ENCODE measurements at regions not wholly inside any gene's neighbourhood (a gene's known extent, or its start where the extent isn't known, plus 50 kb on each side); places are given as distances from the start of the nearest gene placed in this dataset.
"Not testable (repeated sequence)": the region's sequence is repeated elsewhere in the genome, so short reads cannot be mapped to it uniquely, and the experiment has no call there.

GRCh38 chr21:32823296-32823695 is 51.7 kb upstream of the PAXBP1 start:
- DNase-seq = not testable (repeated sequence)

- DNase-seq = no peak
These were observed 53.4 kb upstream of the PAXBP1 start for GRCh38 chr21:32824950-32825349.

- DNase-seq = peak; percentile 50 to 59
These were observed 55.0 kb upstream of the PAXBP1 start for GRCh38 chr21:32826329-32827167.

DNA sequence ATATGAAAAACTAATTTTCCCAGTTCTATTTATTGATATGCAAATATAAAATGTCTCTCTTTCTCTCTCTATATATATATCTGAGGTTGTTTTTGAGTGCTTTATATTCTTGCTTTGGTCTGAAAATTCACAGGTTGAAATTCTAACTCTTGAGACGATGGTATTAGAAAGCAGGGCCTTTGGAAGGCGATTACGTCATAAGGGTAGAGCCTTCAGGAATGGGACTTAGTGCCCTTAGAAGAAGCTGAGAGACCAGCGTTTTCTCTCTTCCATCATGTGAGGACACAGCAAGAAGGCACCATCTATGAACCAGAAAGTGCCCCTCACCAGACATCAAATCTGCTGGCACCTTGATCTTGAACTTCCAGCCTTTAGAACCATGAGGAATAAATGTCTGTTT is 57.4 kb upstream of the PAXBP1 start:
- DNase-seq = no peak

DNA sequence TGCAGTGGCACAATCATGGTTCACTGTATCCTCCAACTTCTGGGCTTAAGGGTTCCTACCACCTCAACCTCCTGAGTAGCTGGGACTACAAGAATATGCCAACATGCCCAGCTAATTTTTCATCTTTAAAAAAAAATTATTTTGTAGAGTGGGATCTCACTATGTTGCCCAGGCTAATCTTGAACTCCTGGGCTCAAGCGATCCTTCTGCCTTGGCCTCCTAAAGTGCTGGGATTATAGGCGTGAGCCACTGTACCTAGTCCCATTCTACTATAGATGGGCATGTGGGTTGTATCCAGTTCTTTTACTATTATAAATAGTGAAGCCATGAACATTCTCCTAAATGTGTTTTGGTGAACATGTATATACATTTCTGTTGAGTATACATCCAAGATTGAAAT is 57.9 kb upstream of the PAXBP1 start:
- DNase-seq = no peak

GRCh38 chr21:32831779-32832178 is 60.2 kb upstream of the PAXBP1 start:
- DNase-seq = not testable (repeated sequence)

GRCh38 chr21:32834211-32834915 is 62.8 kb upstream of the PAXBP1 start:
- no peak for DNase-seq

DNA sequence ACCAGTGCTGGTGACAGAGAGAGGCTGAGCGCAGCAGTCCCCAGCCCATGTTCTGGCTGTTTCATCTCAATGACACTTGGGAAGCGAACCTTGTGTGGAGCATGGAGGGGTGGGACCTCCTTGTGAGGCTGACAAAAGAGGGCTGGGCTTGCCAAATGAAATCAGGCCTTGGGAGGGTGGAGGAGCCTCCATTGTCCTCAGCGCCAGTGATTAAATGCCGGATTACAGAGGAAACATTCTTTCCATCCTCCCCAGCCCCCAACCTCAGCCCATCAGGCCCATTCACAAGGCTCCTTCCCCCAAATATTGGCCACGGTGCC is 63.3 kb upstream of the PAXBP1 start:
- DNase-seq = no peak

- no peak for DNase-seq
These were observed 70.6 kb upstream of the PAXBP1 start for GRCh38 chr21:32842146-32842545.

- DNase-seq = no peak
These were observed 72.0 kb upstream of the PAXBP1 start for GRCh38 chr21:32843561-32843960.

- no peak for DNase-seq
These were observed 72.5 kb upstream of the PAXBP1 start for GRCh38 chr21:32844076-32844475.

GRCh38 chr21:32844653-32845436 is 73.3 kb upstream of the PAXBP1 start:
- DNase-seq = peak; percentile 7 to 12

GRCh38 chr21:32858628-32859027 is 87.1 kb upstream of the PAXBP1 start:
- no peak for DNase-seq

DNA sequence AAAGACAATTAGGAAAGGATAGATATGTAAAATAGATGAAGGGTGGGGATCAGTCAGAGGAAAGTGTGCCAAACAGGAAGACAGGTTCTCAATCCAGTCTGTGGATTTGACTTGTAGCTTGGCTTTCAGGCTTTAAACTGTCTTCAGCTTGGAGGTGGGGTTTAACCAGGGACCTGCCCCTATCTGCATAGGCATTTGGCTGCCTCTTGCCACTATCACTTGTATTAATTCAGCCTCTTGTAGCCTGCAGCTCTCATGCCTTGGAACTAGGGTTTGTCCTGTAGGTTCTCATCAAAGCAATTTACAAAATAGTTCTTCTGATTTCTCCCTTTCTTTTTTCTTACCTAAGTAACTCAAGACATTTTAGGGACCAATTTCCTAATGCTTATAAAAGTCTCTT is 88.8 kb upstream of the PAXBP1 start:
- no peak for DNase-seq

- DNase-seq = no peak
These were observed 90.3 kb upstream of the PAXBP1 start for GRCh38 chr21:32861866-32862265.

GRCh38 chr21:32867597-32867996 is 96.0 kb upstream of the PAXBP1 start:
- no peak for DNase-seq

- no peak for DNase-seq
These were observed 97.3 kb upstream of the PAXBP1 start for GRCh38 chr21:32868631-32869454.

GRCh38 chr21:32869459-32869858 is 97.9 kb upstream of the PAXBP1 start:
- DNase-seq = no peak

DNA sequence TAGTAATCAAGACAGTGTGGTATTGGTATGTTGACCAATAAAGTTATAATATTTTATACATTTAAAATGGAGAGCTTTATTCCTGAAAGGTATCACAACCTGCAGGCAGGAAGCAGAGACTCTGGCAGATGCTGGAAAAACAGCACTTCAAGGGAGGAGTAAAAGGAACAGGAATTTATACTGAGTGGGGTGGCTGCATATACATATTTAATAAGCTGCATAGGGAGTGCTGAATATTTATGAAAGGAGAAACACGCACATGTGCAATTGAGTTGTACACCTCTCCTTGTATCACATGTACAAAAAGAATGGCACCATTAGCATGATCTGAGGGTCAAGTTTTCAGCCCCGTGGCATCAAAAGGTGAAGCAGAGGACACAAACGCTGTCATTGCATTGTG is 104.9 kb upstream of the PAXBP1 start:
- DNase-seq = no peak

GRCh38 chr21:32877888-32878287 is 106.3 kb upstream of the PAXBP1 start:
- not testable (repeated sequence) for DNase-seq

- DNase-seq = peak; percentile 55 to 66
These were observed 107.1 kb upstream of the PAXBP1 start for GRCh38 chr21:32878661-32879060.

- no peak for DNase-seq
These were observed 109.9 kb upstream of the PAXBP1 start for GRCh38 chr21:32881458-32881857.

DNA sequence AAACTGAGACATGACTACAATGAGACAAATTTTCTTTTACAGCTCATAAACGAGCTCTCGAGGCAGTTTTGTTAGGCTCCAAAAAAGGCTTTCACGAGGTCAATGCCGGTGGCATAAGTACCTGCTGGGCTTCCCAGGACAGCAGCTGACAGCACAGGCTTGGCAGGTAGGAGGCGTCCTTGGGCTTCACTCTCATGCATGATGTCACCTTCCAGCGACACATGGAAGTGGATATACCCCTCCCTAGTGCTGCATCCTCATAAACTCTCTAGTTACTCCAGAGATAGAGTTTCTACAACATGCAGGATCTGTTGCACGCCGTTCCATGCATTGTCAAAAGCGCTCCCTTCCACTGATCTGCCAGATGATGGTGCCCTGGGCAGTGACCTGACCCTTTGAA is 112.5 kb upstream of the PAXBP1 start:
- DNase-seq = no peak
